Thyroid gland (tissue), 4 donors: ENCODE measurements at regions not wholly inside any gene's neighbourhood (a gene's known extent, or its start where the extent isn't known, plus 50 kb on each side); places are given as distances from the start of the nearest gene placed in this dataset.
"Not testable (repeated sequence)": the region's sequence is repeated elsewhere in the genome, so short reads cannot be mapped to it uniquely, and the experiment has no call there.

ENCODE experiments used
- POLR2A ChIP-seq, 2 donors: fragments of 450-650 bp; IDR thresholded peaks; one replicate each; pipeline ENCODE4 v1.6.1; 2017; ENCODE audit warnings: antibody characterized with exemption in 2 of 2, mild to moderate bottlenecking in 2 of 2, moderate library complexity in 1 of 2
- TF ChIP-seq, protein P1 (sequence below), 6 experiments: fragments of 200-600 bp in 3 of 6; fragments of 450-650 bp in 3 of 6; sonication (generic) in 3 of 6; IDR thresholded peaks; one replicate each; pipeline ENCODE4 v1.5.1; 2016 to 2019; ENCODE audit warnings: antibody characterized with exemption in 6 of 6, mild to moderate bottlenecking in 2 of 6, inconsistent platforms in 1 of 6, moderate library complexity in 1 of 6

DNA sequence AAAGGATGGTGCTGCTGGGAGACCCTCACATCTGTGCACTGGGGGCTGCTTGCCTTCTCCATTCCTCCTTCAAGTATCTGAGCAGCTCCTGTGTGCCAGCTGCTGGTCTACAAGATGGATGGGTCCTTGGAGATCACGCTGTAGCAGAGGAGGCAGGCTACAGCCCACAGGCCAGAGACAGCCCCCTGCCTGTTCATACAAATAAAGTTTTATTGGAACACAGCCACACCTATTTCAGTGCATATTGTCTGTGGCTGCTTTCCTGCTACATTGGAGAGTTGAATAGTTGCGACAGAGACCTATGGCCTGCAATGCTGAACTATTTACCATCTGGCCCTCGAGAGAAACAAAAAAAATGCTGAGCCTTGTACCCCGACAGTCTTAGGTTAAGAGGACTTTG, 149.8 kb upstream of the EEF2KMT start:
- TF ChIP-seq, protein P1, sequence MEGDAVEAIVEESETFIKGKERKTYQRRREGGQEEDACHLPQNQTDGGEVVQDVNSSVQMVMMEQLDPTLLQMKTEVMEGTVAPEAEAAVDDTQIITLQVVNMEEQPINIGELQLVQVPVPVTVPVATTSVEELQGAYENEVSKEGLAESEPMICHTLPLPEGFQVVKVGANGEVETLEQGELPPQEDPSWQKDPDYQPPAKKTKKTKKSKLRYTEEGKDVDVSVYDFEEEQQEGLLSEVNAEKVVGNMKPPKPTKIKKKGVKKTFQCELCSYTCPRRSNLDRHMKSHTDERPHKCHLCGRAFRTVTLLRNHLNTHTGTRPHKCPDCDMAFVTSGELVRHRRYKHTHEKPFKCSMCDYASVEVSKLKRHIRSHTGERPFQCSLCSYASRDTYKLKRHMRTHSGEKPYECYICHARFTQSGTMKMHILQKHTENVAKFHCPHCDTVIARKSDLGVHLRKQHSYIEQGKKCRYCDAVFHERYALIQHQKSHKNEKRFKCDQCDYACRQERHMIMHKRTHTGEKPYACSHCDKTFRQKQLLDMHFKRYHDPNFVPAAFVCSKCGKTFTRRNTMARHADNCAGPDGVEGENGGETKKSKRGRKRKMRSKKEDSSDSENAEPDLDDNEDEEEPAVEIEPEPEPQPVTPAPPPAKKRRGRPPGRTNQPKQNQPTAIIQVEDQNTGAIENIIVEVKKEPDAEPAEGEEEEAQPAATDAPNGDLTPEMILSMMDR (IDR thresholded peaks at IDR 0.05), result not testable (repeated sequence)
- not testable (repeated sequence) for TF ChIP-seq POLR2A (IDR thresholded peaks at IDR 0.05)
